Body of pancreas (tissue), 4 donors: ENCODE measurements at regions not wholly inside any gene's neighbourhood (a gene's known extent, or its start where the extent isn't known, plus 50 kb on each side); places are given as distances from the start of the nearest gene placed in this dataset.

Source experiments
- POLR2A ChIP-seq, 3 donors: fragments of 450-650 bp; IDR thresholded peaks; one replicate each; pipeline ENCODE4 v1.6.1; 2016; ENCODE audit warnings: antibody characterized with exemption in 3 of 3, mild to moderate bottlenecking in 2 of 3
- TF ChIP-seq, protein P1 (sequence below), 7 experiments: fragments of 450-650 bp in 4 of 7; fragments of 200-600 bp in 3 of 7; sonication (generic) in 3 of 7; IDR thresholded peaks; one replicate each; pipeline ENCODE4 v1.5.1; 2016 to 2019; ENCODE audit warnings: antibody characterized with exemption in 7 of 7

DNA sequence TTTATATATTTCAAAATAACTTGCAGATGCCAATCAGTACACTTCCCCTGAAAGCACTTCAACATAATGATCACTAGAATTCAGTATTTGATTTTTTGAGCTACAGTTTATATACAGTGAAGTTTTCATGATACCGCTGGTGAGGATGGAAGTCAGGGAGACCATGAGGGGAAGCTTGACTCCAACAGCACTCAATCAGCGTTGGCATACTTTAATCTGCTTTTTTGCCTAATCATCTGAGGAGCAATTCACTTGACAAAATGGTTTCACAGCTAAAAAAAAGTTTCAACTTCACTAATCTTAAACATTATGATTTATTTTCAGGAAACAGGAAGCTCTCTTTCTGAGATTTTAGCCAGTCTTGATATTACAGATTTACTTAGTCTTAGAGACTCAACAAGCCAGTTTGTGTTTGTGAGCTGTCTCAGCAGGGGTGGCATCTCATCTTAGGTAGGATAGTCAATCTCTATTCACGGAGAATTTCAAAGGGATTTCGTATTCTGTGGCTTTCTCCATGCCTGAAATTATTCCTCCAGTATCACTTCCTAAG is 111.4 kb upstream of the ARRDC3 start:
- TF ChIP-seq, protein P1, sequence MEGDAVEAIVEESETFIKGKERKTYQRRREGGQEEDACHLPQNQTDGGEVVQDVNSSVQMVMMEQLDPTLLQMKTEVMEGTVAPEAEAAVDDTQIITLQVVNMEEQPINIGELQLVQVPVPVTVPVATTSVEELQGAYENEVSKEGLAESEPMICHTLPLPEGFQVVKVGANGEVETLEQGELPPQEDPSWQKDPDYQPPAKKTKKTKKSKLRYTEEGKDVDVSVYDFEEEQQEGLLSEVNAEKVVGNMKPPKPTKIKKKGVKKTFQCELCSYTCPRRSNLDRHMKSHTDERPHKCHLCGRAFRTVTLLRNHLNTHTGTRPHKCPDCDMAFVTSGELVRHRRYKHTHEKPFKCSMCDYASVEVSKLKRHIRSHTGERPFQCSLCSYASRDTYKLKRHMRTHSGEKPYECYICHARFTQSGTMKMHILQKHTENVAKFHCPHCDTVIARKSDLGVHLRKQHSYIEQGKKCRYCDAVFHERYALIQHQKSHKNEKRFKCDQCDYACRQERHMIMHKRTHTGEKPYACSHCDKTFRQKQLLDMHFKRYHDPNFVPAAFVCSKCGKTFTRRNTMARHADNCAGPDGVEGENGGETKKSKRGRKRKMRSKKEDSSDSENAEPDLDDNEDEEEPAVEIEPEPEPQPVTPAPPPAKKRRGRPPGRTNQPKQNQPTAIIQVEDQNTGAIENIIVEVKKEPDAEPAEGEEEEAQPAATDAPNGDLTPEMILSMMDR (IDR thresholded peaks at IDR 0.05), result no peak
- TF ChIP-seq POLR2A (IDR thresholded peaks at IDR 0.05), result no peak
